CD14-positive monocyte (primary cell): ENCODE measurements at regions not wholly inside any gene's neighbourhood (a gene's known extent, or its start where the extent isn't known, plus 50 kb on each side); places are given as distances from the start of the nearest gene placed in this dataset.

ENCODE experiments used
- DNase-seq, 3 donors: peaks; one replicate each; pipeline ENCODE4 v3.0.0-alpha.2; 2011 to 2022
- H2AFZ ChIP-seq: 2 replicates; pipeline ENCODE4 v1.6.0; 2012; ENCODE audit warnings: mild to moderate bottlenecking, low read depth, low read length, inconsistent platforms; ENCODE audit not compliant: insufficient read depth, poor library complexity, severe bottlenecking
- H3K27ac ChIP-seq, 2 donors: 1 replicate in 1 of 2; 2 replicates in 1 of 2; pipeline ENCODE4 v1.5.1; 2012 to 2013; ENCODE audit warnings: low read length in 2 of 2, control low read depth in 1 of 2, inconsistent platforms in 1 of 2, low read depth in 1 of 2, mild to moderate bottlenecking in 1 of 2
- H3K27me3 ChIP-seq, 2 donors: one replicate each; pipeline versions ENCODE4 v1.6.0 to v1.6.1; 2011 to 2013; ENCODE audit warnings: low read length in 2 of 2; ENCODE audit not compliant: control insufficient read depth in 2 of 2, insufficient read depth in 2 of 2
- H3K36me3 ChIP-seq, 2 donors: replicated peaks in 1 of 2; 1 replicate in 1 of 2; 2 replicates in 1 of 2; pipeline versions ENCODE4 v1.5.1 to v1.6.1; 2012 to 2013; ENCODE audit warnings: low read length in 2 of 2, control low read depth in 1 of 2, inconsistent platforms in 1 of 2, mild to moderate bottlenecking in 1 of 2; ENCODE audit not compliant: insufficient read depth in 2 of 2, control insufficient read depth in 1 of 2
- H3K4me1 ChIP-seq, 2 donors: 1 replicate in 1 of 2; 2 replicates in 1 of 2; pipeline versions ENCODE4 v1.5.1 to v1.6.1; 2012 to 2013; ENCODE audit warnings: low read length in 2 of 2, control low read depth in 1 of 2, inconsistent platforms in 1 of 2, mild to moderate bottlenecking in 1 of 2, moderate library complexity in 1 of 2; ENCODE audit not compliant: insufficient read depth in 2 of 2, control insufficient read depth in 1 of 2
- H3K4me2 ChIP-seq: replicated peaks from 2 replicates; pipeline ENCODE3; 2012; ENCODE audit warnings: low read length, moderate library complexity, mild to moderate bottlenecking; ENCODE audit not compliant: poor library complexity, severe bottlenecking; ENCODE audit errors: extremely low read depth
- H3K4me3 ChIP-seq, 3 experiments: fragments of 200-600 bp in 1 of 3; sonication (generic) in 1 of 3; replicated peaks in 1 of 3; 1 replicate in 2 of 3; 2 replicates in 1 of 3; pipeline ENCODE4 v1.5.1; 2011 to 2013; ENCODE audit warnings: low read length in 3 of 3, mild to moderate bottlenecking in 3 of 3, control low read depth in 2 of 3, low read depth in 2 of 3, inconsistent platforms in 1 of 3, moderate library complexity in 1 of 3
- H3K79me2 ChIP-seq: 2 replicates; pipeline ENCODE4 v1.6.0; 2012; ENCODE audit warnings: mild to moderate bottlenecking, control low read depth, inconsistent platforms, low read length, moderate library complexity; ENCODE audit not compliant: insufficient read depth
- H3K9ac ChIP-seq: 2 replicates; pipeline ENCODE4 v1.6.0; 2017; ENCODE audit warnings: low read length, mild to moderate bottlenecking; ENCODE audit not compliant: insufficient read depth, poor library complexity, severe bottlenecking
- H3K9me3 ChIP-seq, 2 donors: replicated peaks in 1 of 2; 1 replicate in 1 of 2; 2 replicates in 1 of 2; pipeline versions ENCODE4 v1.5.1 to v1.6.1; 2012 to 2013; ENCODE audit warnings: low read length in 2 of 2, control low read depth in 1 of 2; ENCODE audit not compliant: control insufficient read depth in 1 of 2, insufficient read depth in 1 of 2
- H4K20me1 ChIP-seq: 2 replicates; pipeline ENCODE4 v1.6.0; 2012; ENCODE audit warnings: mild to moderate bottlenecking, low read length, control low read depth, moderate library complexity; ENCODE audit not compliant: insufficient read depth
- H3K27ac Mint-ChIP-seq, 7 donors: one replicate each; pipeline ENCODE4 v1.8.0; 2020; ENCODE audit warnings: mild to moderate bottlenecking in 7 of 7, mixed read lengths in 7 of 7, moderate library complexity in 6 of 7, inconsistent platforms in 2 of 7
- H3K27me3 Mint-ChIP-seq, 3 donors: one replicate each; pipeline ENCODE4 v1.8.0; 2021 to 2022; ENCODE audit warnings: low read depth in 3 of 3, mild to moderate bottlenecking in 3 of 3, mixed read lengths in 3 of 3, moderate library complexity in 3 of 3, inconsistent platforms in 1 of 3
- H3K36me3 Mint-ChIP-seq, 2 donors: one replicate each; pipeline ENCODE4 v1.8.0; 2020; ENCODE audit warnings: mixed read lengths in 2 of 2, inconsistent platforms in 1 of 2, mild to moderate bottlenecking in 1 of 2
- H3K4me1 Mint-ChIP-seq: one replicate; pipeline ENCODE4 v1.8.0; 2020; ENCODE audit warnings: mild to moderate bottlenecking, mixed read lengths
- H3K4me3 Mint-ChIP-seq, 2 donors: one replicate each; pipeline ENCODE4 v1.8.0; 2020; ENCODE audit warnings: mild to moderate bottlenecking in 2 of 2, mixed read lengths in 2 of 2, moderate library complexity in 1 of 2
- H3K9me3 Mint-ChIP-seq, 7 donors: one replicate each; pipeline ENCODE4 v1.8.0; 2020 to 2022; ENCODE audit warnings: mixed read lengths in 7 of 7, mild to moderate bottlenecking in 6 of 7, moderate library complexity in 6 of 7, inconsistent platforms in 2 of 7
- WGBS: methylation state at CpG from one replicate; pipeline ENCODE4 v1.1.5; 2013; ENCODE audit warnings: missing lambda C conversion rate; ENCODE audit not compliant: insufficient coverage; 5-methylcytosine and 5-hydroxymethylcytosine counted together
- intact Hi-C, 2 donors: fragments of 100-400 bp; cut with micrococcal nuclease; formaldehyde crosslinking; loops; one replicate each; pipeline versions ENCODE4 v1.15.0 to v1.15.1; 2023
- TF ChIP-seq, protein P1 (sequence below): fragments of 200-600 bp; IDR thresholded peaks from one replicate; pipeline ENCODE4 v1.8.0; 2022; ENCODE audit warnings: antibody characterized with exemption, mild to moderate bottlenecking

DNA sequence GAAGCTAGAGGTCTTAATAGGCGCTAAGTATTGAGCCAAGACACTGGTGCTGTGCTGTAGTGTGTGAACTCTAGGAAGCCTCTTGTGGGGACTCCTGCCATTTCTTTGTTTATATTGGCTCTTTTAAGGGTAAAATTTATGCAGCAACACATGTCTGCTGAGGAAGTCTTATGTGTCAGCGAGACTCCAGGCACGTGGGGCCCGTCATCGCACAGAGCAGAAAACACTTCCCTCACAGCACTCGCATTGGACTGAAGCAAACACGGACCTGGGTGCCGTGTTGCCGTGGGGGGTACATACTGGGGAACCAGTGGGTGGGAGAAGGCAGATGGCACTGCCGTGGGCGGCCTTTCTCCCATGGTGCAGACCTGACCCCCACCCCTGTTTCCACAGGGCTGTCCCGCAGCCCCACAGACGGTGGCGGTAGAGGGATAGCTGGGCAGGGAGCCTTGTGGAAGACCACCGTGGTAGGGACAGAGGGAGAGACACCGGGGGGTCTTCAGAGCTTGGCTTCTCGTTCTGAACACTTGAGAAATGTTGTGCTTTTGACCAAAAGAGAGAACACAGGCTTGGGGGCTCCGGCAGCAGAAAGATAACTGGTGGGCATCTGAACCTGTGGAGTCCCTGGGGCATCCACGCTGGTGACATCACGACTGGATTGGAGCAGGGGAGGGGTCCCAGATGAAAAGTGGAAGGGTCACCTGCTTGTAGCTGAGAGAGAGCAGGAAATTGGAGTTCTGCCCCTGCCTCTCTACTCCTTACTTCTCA lies 284.7 kb upstream of the SHH start:
- H3K4me3 Mint-ChIP-seq, result no peak overlapping the region
- H3K79me2 ChIP-seq, result no peaks in the 10 kb centered on the region
- WGBS, result 78% methylated on average over 6 of the region's 20 CpGs
- no peak overlapping the region for H3K27ac ChIP-seq
- no peak overlapping the region for H3K4me2 ChIP-seq
- no peaks in the 10 kb centered on the region for H4K20me1 ChIP-seq
- H3K27me3 Mint-ChIP-seq, result peaks cover 4 to 5% (median 4%) of the 10 kb centered on the region in 3 donors
- H3K4me1 ChIP-seq, result no peaks in the 10 kb centered on the region
- TF ChIP-seq, protein P1, sequence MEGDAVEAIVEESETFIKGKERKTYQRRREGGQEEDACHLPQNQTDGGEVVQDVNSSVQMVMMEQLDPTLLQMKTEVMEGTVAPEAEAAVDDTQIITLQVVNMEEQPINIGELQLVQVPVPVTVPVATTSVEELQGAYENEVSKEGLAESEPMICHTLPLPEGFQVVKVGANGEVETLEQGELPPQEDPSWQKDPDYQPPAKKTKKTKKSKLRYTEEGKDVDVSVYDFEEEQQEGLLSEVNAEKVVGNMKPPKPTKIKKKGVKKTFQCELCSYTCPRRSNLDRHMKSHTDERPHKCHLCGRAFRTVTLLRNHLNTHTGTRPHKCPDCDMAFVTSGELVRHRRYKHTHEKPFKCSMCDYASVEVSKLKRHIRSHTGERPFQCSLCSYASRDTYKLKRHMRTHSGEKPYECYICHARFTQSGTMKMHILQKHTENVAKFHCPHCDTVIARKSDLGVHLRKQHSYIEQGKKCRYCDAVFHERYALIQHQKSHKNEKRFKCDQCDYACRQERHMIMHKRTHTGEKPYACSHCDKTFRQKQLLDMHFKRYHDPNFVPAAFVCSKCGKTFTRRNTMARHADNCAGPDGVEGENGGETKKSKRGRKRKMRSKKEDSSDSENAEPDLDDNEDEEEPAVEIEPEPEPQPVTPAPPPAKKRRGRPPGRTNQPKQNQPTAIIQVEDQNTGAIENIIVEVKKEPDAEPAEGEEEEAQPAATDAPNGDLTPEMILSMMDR, result no peak
- intact Hi-C loops, result no loop called here
- H3K4me1 Mint-ChIP-seq, result no peaks in the 10 kb centered on the region
- no peak overlapping the region for H3K9ac ChIP-seq
- no peak overlapping the region for H3K4me3 ChIP-seq
- no peak overlapping the region for H3K27ac Mint-ChIP-seq
- H3K36me3 Mint-ChIP-seq, result no peaks in the 10 kb centered on the region
- H3K27me3 ChIP-seq, result no peaks in the 10 kb centered on the region
- peaks cover 0 to 2% of the 10 kb centered on the region in 2 donors for H3K9me3 ChIP-seq
- H3K9me3 Mint-ChIP-seq, result peaks cover 0 to 11% (median 1%) of the 10 kb centered on the region in 7 donors
- DNase-seq, result no peak
- H2AFZ ChIP-seq, result no peak overlapping the region
- H3K36me3 ChIP-seq, result no peaks in the 10 kb centered on the region

DNA sequence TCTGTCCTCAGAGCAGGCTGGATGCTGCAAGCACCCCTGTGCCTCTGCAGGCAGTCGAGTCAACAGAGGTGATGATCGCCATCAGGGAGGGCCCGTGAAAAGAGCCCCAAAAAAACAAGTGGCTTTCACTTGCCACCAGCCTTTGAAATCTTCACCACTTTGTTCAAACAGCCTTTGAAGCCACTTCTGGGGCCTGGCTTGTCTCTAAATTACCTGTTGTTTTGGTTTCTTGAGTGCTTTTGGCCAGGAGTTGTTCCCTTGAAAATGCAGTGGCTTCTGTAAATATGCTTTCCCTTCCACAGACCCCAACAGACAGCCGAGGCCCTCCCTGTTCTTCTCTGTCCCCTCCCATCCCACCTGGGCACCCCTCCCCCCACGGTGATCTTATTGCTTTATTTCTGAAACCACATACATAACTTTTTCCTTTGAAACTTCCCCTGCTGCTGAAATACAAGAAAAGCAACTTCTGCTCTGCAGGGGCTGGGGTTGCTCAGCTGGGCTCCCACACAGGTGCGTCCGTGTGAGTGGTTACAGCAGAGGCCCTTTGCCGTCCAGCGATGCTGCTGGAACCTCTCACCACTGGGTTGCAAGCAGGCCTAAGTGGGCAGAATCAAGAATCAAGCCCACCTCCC lies 283.8 kb upstream of the SHH start:
- no peak overlapping the region for H3K9ac ChIP-seq
- TF ChIP-seq, protein P1, result no peak
- Mint-ChIP-seq H3K4me3 (no peak overlapping the region), H3K36me3 (no peaks in the 10 kb centered on the region), H3K4me1 (no peaks in the 10 kb centered on the region), H3K9me3 (peaks cover 0 to 11% (median 1%) of the 10 kb centered on the region in 7 donors), H3K27ac (no peak overlapping the region), H3K27me3 (peaks cover 4 to 8% (median 4%) of the 10 kb centered on the region in 3 donors)
- H4K20me1 ChIP-seq, result no peaks in the 10 kb centered on the region
- H3K27me3 ChIP-seq, result no peaks in the 10 kb centered on the region
- no peaks in the 10 kb centered on the region for H3K9me3 ChIP-seq
- DNase-seq, result no peak
- H3K4me2 ChIP-seq, result no peak overlapping the region
- H3K36me3 ChIP-seq, result no peaks in the 10 kb centered on the region
- H3K27ac ChIP-seq, result no peak overlapping the region
- intact Hi-C loops, result no loop called here
- H3K79me2 ChIP-seq, result no peaks in the 10 kb centered on the region
- H2AFZ ChIP-seq, result no peak overlapping the region
- no peak overlapping the region for H3K4me3 ChIP-seq
- WGBS, result 43% methylated on average over 8 of the region's 9 CpGs
- H3K4me1 ChIP-seq, result no peaks in the 10 kb centered on the region
